Mesenchymal stem cell (in vitro differentiated cells and primary cell): ENCODE measurements at regions not wholly inside any gene's neighbourhood (a gene's known extent, or its start where the extent isn't known, plus 50 kb on each side); places are given as distances from the start of the nearest gene placed in this dataset.

ENCODE experiments used
- DNase-seq: peaks from one replicate; pipeline ENCODE4 v3.0.0-alpha.2; 2013
- H2AFZ ChIP-seq: one replicate; pipeline ENCODE4 v1.6.1; 2013; ENCODE audit warnings: low read depth, mild to moderate bottlenecking, control low read depth, inconsistent platforms, low read length, moderate library complexity
- H2AK5ac ChIP-seq: 2 replicates; pipeline ENCODE4 v1.6.1; 2013; ENCODE audit warnings: low read length, moderate library complexity, mild to moderate bottlenecking, inconsistent platforms; ENCODE audit not compliant: severe bottlenecking
- H2BK120ac ChIP-seq: one replicate; pipeline ENCODE4 v1.6.1; 2013; ENCODE audit warnings: low read depth, mild to moderate bottlenecking, inconsistent platforms, low read length, moderate library complexity
- H2BK12ac ChIP-seq, 2 experiments: one replicate each; pipeline ENCODE4 v1.6.1; 2013; ENCODE audit warnings: inconsistent platforms in 2 of 2, low read length in 2 of 2, mild to moderate bottlenecking in 2 of 2, moderate library complexity in 2 of 2, control low read depth in 1 of 2
- H2BK15ac ChIP-seq: one replicate; pipeline ENCODE4 v1.6.1; 2013; ENCODE audit warnings: mild to moderate bottlenecking, low read depth, inconsistent platforms; ENCODE audit not compliant: poor library complexity, severe bottlenecking
- H2BK5ac ChIP-seq: 2 replicates; pipeline ENCODE4 v1.6.1; 2013; ENCODE audit warnings: low read depth, mild to moderate bottlenecking, low read length, control low read depth, inconsistent platforms; ENCODE audit not compliant: poor library complexity, severe bottlenecking
- H3K14ac ChIP-seq, 2 experiments: one replicate each; pipeline ENCODE4 v1.6.1; 2013; ENCODE audit warnings: inconsistent platforms in 2 of 2, low read length in 2 of 2, control low read depth in 1 of 2, mild to moderate bottlenecking in 1 of 2, moderate library complexity in 1 of 2
- H3K18ac ChIP-seq, 2 experiments: one replicate each; pipeline ENCODE4 v1.6.1; 2013; ENCODE audit warnings: inconsistent platforms in 2 of 2, low read length in 2 of 2, control low read depth in 1 of 2, low read depth in 1 of 2, mild to moderate bottlenecking in 1 of 2
- H3K23ac ChIP-seq, 2 experiments: one replicate each; pipeline ENCODE4 v1.6.1; 2013; ENCODE audit warnings: inconsistent platforms in 2 of 2, low read length in 2 of 2, mild to moderate bottlenecking in 2 of 2, moderate library complexity in 2 of 2, control low read depth in 1 of 2
- H3K27ac ChIP-seq: 2 replicates; pipeline ENCODE4 v1.5.1; 2013; ENCODE audit warnings: mild to moderate bottlenecking, moderate library complexity, low read length, control low read depth, inconsistent platforms; ENCODE audit not compliant: poor library complexity, severe bottlenecking
- H3K27me3 ChIP-seq, 2 experiments: 2 replicates each; pipeline versions ENCODE4 v1.6.1 to v1.7.0; 2013; ENCODE audit warnings: low read length in 2 of 2, mild to moderate bottlenecking in 2 of 2, moderate library complexity in 2 of 2, control low read depth in 1 of 2, inconsistent platforms in 1 of 2; ENCODE audit not compliant: control insufficient read depth in 1 of 2, insufficient read depth in 1 of 2
- H3K36me3 ChIP-seq, 2 experiments: 2 replicates each; pipeline versions ENCODE4 v1.6.1 to v1.7.0; 2013; ENCODE audit warnings: low read length in 2 of 2, control low read depth in 1 of 2, inconsistent platforms in 1 of 2, low read depth in 1 of 2, mild to moderate bottlenecking in 1 of 2; ENCODE audit not compliant: insufficient read depth in 2 of 2, control insufficient read depth in 1 of 2
- H3K4ac ChIP-seq, 2 experiments: one replicate each; pipeline ENCODE4 v1.6.1; 2013; ENCODE audit warnings: inconsistent platforms in 2 of 2, low read length in 2 of 2, mild to moderate bottlenecking in 2 of 2, moderate library complexity in 2 of 2, control low read depth in 1 of 2, low read depth in 1 of 2
- H3K4me1 ChIP-seq: 2 replicates; pipeline ENCODE4 v1.6.1; 2013; ENCODE audit warnings: low read depth, low read length, control low read depth; ENCODE audit not compliant: control insufficient read depth, insufficient read depth
- H3K4me2 ChIP-seq: 2 replicates; pipeline ENCODE4 v1.6.1; 2013; ENCODE audit warnings: low read length, mild to moderate bottlenecking, inconsistent platforms; ENCODE audit not compliant: poor library complexity, severe bottlenecking
- H3K4me3 ChIP-seq, 2 experiments: 2 replicates each; pipeline versions ENCODE4 v1.5.1 to v1.7.0; 2013; ENCODE audit warnings: low read length in 2 of 2, mild to moderate bottlenecking in 2 of 2, control low read depth in 1 of 2, low read depth in 1 of 2; ENCODE audit not compliant: insufficient read depth in 1 of 2
- H3K79me1 ChIP-seq: replicated peaks from 2 replicates; pipeline ENCODE4 v1.6.1; 2013; ENCODE audit warnings: mild to moderate bottlenecking, control low read depth, low read length, inconsistent platforms; ENCODE audit not compliant: poor library complexity, severe bottlenecking
- H3K9ac ChIP-seq: 2 replicates; pipeline ENCODE4 v1.7.0; 2013; ENCODE audit warnings: mild to moderate bottlenecking, low read length, moderate library complexity
- H3K9me3 ChIP-seq: 2 replicates; pipeline ENCODE4 v1.7.0; 2013; ENCODE audit warnings: mild to moderate bottlenecking, low read length; ENCODE audit not compliant: control insufficient read depth
- H4K8ac ChIP-seq: one replicate; pipeline ENCODE4 v1.6.1; 2013; ENCODE audit warnings: inconsistent platforms, mild to moderate bottlenecking, low read length, moderate library complexity
- H4K91ac ChIP-seq: one replicate; pipeline ENCODE4 v1.6.1; 2013; ENCODE audit warnings: mild to moderate bottlenecking, low read length, inconsistent platforms
- whole genome bisulfite sequencing: methylation state at CpG from one replicate; pipeline ENCODE4 v1.1.7; 2013; ENCODE audit warnings: mixed read lengths; 5-methylcytosine and 5-hydroxymethylcytosine counted together

GRCh38 chr3:79917561-79917960 is 149.8 kb upstream of the ROBO1 start:
- no peaks in the 10 kb centered on the region for H3K27me3 ChIP-seq
- no peak overlapping the region for H3K4ac ChIP-seq
- H2BK5ac ChIP-seq, result no peak overlapping the region
- H2BK120ac ChIP-seq, result no peak overlapping the region
- H3K36me3 ChIP-seq, result no peaks in the 10 kb centered on the region
- no peak overlapping the region for H2AK5ac ChIP-seq
- no peak overlapping the region for H3K4me2 ChIP-seq
- H4K8ac ChIP-seq, result no peak overlapping the region
- DNase-seq, result no peak
- no peak overlapping the region for H3K23ac ChIP-seq
- no peak overlapping the region for H3K14ac ChIP-seq
- no peaks in the 10 kb centered on the region for H3K4me1 ChIP-seq
- no peak overlapping the region for H3K9ac ChIP-seq
- no peak overlapping the region for H3K27ac ChIP-seq
- no peak overlapping the region for H2BK12ac ChIP-seq
- no peaks in the 10 kb centered on the region for H3K9me3 ChIP-seq
- H3K18ac ChIP-seq, result no peak overlapping the region
- H3K4me3 ChIP-seq, result no peak overlapping the region
- H3K79me1 ChIP-seq, result no peaks in the 10 kb centered on the region
- H2AFZ ChIP-seq, result no peak overlapping the region
- 30% methylated on average over 2 of the region's 2 CpGs for WGBS
- H4K91ac ChIP-seq, result no peak overlapping the region
- no peak overlapping the region for H2BK15ac ChIP-seq

GRCh38 chr3:79910337-79910736 is 142.5 kb upstream of the ROBO1 start:
- H3K23ac ChIP-seq, result no peak overlapping the region
- H3K27me3 ChIP-seq, result no peaks in the 10 kb centered on the region
- no peak overlapping the region for H3K14ac ChIP-seq
- no CpG with 5 or more reads among the region's 2 CpGs for WGBS
- H3K4ac ChIP-seq, result no peak overlapping the region
- H3K4me1 ChIP-seq, result no peaks in the 10 kb centered on the region
- no peak overlapping the region for H3K9ac ChIP-seq
- no peak overlapping the region for H4K8ac ChIP-seq
- H3K9me3 ChIP-seq, result no peaks in the 10 kb centered on the region
- no peak overlapping the region for H2AFZ ChIP-seq
- no peak overlapping the region for H3K27ac ChIP-seq
- no peak overlapping the region for H2AK5ac ChIP-seq
- H2BK5ac ChIP-seq, result no peak overlapping the region
- H2BK15ac ChIP-seq, result no peak overlapping the region
- no peak overlapping the region for H2BK120ac ChIP-seq
- DNase-seq, result no peak
- no peaks in the 10 kb centered on the region for H3K79me1 ChIP-seq
- H2BK12ac ChIP-seq, result no peak overlapping the region
- no peaks in the 10 kb centered on the region for H3K36me3 ChIP-seq
- H3K4me3 ChIP-seq, result no peak overlapping the region
- H3K4me2 ChIP-seq, result no peak overlapping the region
- no peak overlapping the region for H4K91ac ChIP-seq
- no peak overlapping the region for H3K18ac ChIP-seq

DNA sequence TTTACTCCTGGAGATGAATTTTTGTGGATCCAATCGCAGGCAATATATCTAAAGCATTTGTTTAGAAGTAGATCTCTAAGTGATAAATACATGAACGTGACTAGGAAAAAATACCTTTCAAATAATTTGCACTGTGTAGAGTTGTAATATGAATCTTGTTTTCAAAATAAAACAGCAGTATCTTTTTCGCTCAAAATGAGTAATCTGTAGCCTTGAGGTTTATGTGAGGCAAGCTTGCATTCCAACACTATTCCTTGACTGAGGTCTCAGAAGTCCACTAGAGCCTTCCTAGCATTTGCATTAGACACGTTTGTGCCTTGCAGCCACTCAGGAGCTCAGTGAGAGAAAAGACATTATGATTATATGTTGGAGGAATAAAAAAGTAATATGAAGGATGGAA is 138.3 kb upstream of the ROBO1 start:
- no peak overlapping the region for H2BK120ac ChIP-seq
- H3K27ac ChIP-seq, result no peak overlapping the region
- H2BK5ac ChIP-seq, result no peak overlapping the region
- no peaks in the 10 kb centered on the region for H3K27me3 ChIP-seq
- no peak overlapping the region for H2AK5ac ChIP-seq
- H4K91ac ChIP-seq, result no peak overlapping the region
- H2BK12ac ChIP-seq, result no peak overlapping the region
- no peak overlapping the region for H3K4ac ChIP-seq
- no peaks in the 10 kb centered on the region for H3K9me3 ChIP-seq
- H2AFZ ChIP-seq, result no peak overlapping the region
- H3K4me1 ChIP-seq, result no peaks in the 10 kb centered on the region
- H3K36me3 ChIP-seq, result no peaks in the 10 kb centered on the region
- H3K4me3 ChIP-seq, result no peak overlapping the region
- no peaks in the 10 kb centered on the region for H3K79me1 ChIP-seq
- WGBS, result 66% methylated on average over 2 of the region's 4 CpGs
- no peak overlapping the region for H3K4me2 ChIP-seq
- no peak overlapping the region for H3K14ac ChIP-seq
- no peak for DNase-seq
- H3K23ac ChIP-seq, result no peak overlapping the region
- H4K8ac ChIP-seq, result no peak overlapping the region
- H3K18ac ChIP-seq, result no peak overlapping the region
- H2BK15ac ChIP-seq, result no peak overlapping the region
- no peak overlapping the region for H3K9ac ChIP-seq

DNA sequence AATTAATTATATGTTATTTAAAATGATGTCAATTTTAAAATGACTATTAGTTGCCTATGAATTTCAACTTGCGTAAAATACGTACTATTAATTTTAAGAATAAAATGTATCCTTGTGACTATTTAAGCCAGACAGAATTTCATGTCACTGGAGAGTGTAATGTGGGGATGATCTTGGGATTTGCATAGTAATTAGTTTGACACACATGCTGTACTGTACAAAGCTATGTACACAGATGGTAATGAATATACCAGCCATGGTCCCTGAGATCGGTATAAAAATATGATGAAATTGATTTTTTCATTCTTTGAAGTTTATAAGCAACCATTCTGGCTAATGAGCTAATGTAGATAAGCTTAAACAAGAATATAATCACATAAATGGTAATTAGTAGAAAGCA is 134.4 kb upstream of the ROBO1 start:
- Histone ChIP-seq H2BK12ac (no peak overlapping the region), H4K91ac (no peak overlapping the region), H3K14ac (no peak overlapping the region), H3K36me3 (no peaks in the 10 kb centered on the region), H2BK120ac (no peak overlapping the region), H3K79me1 (no peaks in the 10 kb centered on the region), H4K8ac (no peak overlapping the region), H3K18ac (no peak overlapping the region), H2AFZ (no peak overlapping the region), H3K23ac (no peak overlapping the region), H3K9me3 (no peaks in the 10 kb centered on the region), H2BK5ac (no peak overlapping the region), H2BK15ac (no peak overlapping the region), H3K9ac (no peak overlapping the region), H3K27me3 (no peaks in the 10 kb centered on the region), H3K4ac (no peak overlapping the region), H2AK5ac (no peak overlapping the region), H3K4me3 (no peak overlapping the region), H3K27ac (no peak overlapping the region), H3K4me2 (no peak overlapping the region), H3K4me1 (no peaks in the 10 kb centered on the region)
- DNase-seq, result no peak
- 93% methylated on average over 2 of the region's 3 CpGs for WGBS
